A549 (cell line): ENCODE measurements at regions not wholly inside any gene's neighbourhood (a gene's known extent, or its start where the extent isn't known, plus 50 kb on each side); places are given as distances from the start of the nearest gene placed in this dataset.

Experiments
- CEBPB ChIP-seq, 2 experiments: fragments of >200 bp in 1 of 2; sonication (Bioruptor Twin) in 1 of 2; formaldehyde crosslinking in 1 of 2; IDR thresholded peaks; 2 replicates each; pipeline ENCODE4 v1.6.1; 2012 to 2016
- CTCF ChIP-seq: fragments of >200 bp; sonication (Bioruptor Twin); formaldehyde crosslinking; IDR thresholded peaks from 3 replicates; pipeline ENCODE4 v1.5.1; 2016
- EP300 ChIP-seq, 2 experiments: fragments of >200 bp; sonication (Bioruptor Twin); formaldehyde crosslinking; IDR thresholded peaks; 2 replicates in 1 of 2; 3 replicates in 1 of 2; pipeline ENCODE4 v1.6.1; 2016 to 2017

GRCh38 chr14:51561141-51561540, 90.6 kb upstream of the FRMD6 start:
- TF ChIP-seq EP300 (IDR thresholded peaks at IDR 0.05) (no peak), CTCF (no peak), CEBPB (IDR thresholded peaks at IDR 0.05) (no peak)
